Testis (tissue), 2 donors: ENCODE measurements at regions not wholly inside any gene's neighbourhood (a gene's known extent, or its start where the extent isn't known, plus 50 kb on each side); places are given as distances from the start of the nearest gene placed in this dataset.

Experiments used
- DNase-seq: peaks from one replicate; pipeline ENCODE4 v3.0.0-alpha.2; 2019
- H3K27ac ChIP-seq, 2 donors: fragments of 200-600 bp; sonication (generic); one replicate each; pipeline ENCODE4 v1.5.1; 2019
- H3K27me3 ChIP-seq: fragments of 200-600 bp; sonication (generic); one replicate; pipeline ENCODE4 v1.5.1; 2019
- H3K36me3 ChIP-seq: fragments of 200-600 bp; sonication (generic); one replicate; pipeline ENCODE4 v1.5.1; 2017; ENCODE audit warnings: low read depth; ENCODE audit errors: missing control alignments
- H3K4me1 ChIP-seq: fragments of 200-600 bp; sonication (generic); one replicate; pipeline ENCODE4 v1.5.1; 2019
- H3K4me3 ChIP-seq, 2 donors: fragments of 200-600 bp; sonication (generic); one replicate each; pipeline ENCODE4 v1.5.1; 2017 to 2019
- H3K9me3 ChIP-seq: fragments of 200-600 bp; sonication (generic); one replicate; pipeline ENCODE4 v1.5.1; 2017
- POLR2A ChIP-seq: fragments of 450-650 bp; IDR thresholded peaks from one replicate; pipeline ENCODE4 v1.6.1; 2017; ENCODE audit warnings: antibody characterized with exemption, mild to moderate bottlenecking, moderate library complexity
- WGBS, 2 donors: methylation state at CpG; one replicate each; pipeline ENCODE4 v1.1.5; 2018; 5-methylcytosine and 5-hydroxymethylcytosine counted together
- intact Hi-C: fragments of 100-400 bp; cut with DNase I; formaldehyde crosslinking; loops from one replicate; pipeline ENCODE4 v1.15.1; 2023; ENCODE audit warnings: low total_unique reads
- TF ChIP-seq, protein P1 (sequence below), 3 experiments: fragments of 450-650 bp in 2 of 3; fragments of 200-600 bp in 1 of 3; sonication (generic) in 1 of 3; IDR thresholded peaks; one replicate each; pipeline ENCODE4 v1.5.1; 2016 to 2019; ENCODE audit warnings: antibody characterized with exemption in 3 of 3, mild to moderate bottlenecking in 2 of 3, moderate library complexity in 1 of 3

DNA sequence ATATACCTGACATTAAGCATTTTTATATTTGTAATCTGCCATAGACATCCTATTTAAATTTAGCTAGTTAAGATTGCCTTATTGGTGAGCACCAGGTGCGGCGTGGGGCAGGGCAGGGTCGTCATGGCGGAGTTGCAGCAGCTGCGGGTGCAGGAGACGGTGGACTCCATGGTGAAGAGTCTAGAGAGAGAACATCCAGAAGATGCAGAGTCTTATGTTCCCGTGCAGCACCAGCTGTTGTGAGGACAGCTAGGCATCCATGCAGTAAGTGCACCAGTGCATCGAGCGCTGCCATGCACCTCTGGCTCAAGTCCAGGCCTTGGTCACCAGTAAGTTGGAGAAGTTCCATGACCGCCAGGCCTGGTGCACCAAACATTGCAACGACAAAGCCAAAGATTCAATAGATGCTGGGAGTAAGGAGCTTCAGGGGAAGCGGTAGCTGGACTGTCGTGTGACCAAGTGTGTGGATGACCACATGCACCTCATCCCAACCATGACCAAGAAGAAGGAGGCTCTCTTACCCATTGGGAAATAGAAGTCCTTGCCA, 586.2 kb downstream of the CD109 start:
- TF ChIP-seq, protein P1, sequence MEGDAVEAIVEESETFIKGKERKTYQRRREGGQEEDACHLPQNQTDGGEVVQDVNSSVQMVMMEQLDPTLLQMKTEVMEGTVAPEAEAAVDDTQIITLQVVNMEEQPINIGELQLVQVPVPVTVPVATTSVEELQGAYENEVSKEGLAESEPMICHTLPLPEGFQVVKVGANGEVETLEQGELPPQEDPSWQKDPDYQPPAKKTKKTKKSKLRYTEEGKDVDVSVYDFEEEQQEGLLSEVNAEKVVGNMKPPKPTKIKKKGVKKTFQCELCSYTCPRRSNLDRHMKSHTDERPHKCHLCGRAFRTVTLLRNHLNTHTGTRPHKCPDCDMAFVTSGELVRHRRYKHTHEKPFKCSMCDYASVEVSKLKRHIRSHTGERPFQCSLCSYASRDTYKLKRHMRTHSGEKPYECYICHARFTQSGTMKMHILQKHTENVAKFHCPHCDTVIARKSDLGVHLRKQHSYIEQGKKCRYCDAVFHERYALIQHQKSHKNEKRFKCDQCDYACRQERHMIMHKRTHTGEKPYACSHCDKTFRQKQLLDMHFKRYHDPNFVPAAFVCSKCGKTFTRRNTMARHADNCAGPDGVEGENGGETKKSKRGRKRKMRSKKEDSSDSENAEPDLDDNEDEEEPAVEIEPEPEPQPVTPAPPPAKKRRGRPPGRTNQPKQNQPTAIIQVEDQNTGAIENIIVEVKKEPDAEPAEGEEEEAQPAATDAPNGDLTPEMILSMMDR (IDR thresholded peaks at IDR 0.05): no peak
- no peak for TF ChIP-seq POLR2A
- Histone ChIP-seq H3K27ac (no peak overlapping the region), H3K4me1 (no peaks in the 10 kb centered on the region), H3K9me3 (no peaks in the 10 kb centered on the region), H3K36me3 (no peaks in the 10 kb centered on the region), H3K27me3 (no peaks in the 10 kb centered on the region), H3K4me3 (no peak overlapping the region)
- WGBS, 2 donors: 83 to 88% methylated on average over 12 to 13 of the region's 13 CpGs
- intact Hi-C loops: no loop called here
- DNase-seq: no peak

DNA sequence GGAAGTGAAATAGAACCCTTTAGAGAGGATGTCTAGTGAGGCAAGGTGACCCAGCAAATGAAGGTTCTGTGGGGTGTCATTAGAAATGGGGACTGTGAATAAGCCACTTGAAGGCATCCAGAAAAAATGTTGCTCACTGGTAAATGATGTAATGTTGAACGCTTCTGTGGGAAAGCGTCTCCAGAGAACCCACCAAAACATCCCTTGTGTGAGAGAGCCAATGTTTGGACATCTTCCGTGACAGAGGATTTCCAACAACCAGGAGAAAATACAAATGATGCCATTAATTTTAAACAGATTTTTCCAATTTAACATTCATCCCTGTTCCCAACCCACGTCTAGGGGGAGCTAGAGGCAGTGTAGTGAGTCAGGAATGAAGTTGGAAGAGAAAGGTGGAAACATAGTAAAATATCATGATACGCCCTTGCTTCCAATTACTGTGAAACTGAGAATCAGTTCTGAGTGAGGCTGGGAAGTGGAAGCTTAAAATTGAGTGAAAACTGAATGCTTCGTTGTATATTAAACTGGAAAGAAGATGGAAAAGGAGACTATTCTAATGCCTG, 584.2 kb downstream of the CD109 start:
- intact Hi-C loops: no loop called here
- Histone ChIP-seq H3K36me3 (no peaks in the 10 kb centered on the region), H3K4me3 (no peak overlapping the region), H3K4me1 (no peaks in the 10 kb centered on the region), H3K9me3 (no peaks in the 10 kb centered on the region), H3K27me3 (no peaks in the 10 kb centered on the region), H3K27ac (no peak overlapping the region)
- TF ChIP-seq, protein P1 (IDR thresholded peaks at IDR 0.05): no peak
- TF ChIP-seq POLR2A: no peak
- no peak for DNase-seq
- 83 to 84% methylated on average over 6 of the region's 6 CpGs for WGBS, 2 donors

DNA sequence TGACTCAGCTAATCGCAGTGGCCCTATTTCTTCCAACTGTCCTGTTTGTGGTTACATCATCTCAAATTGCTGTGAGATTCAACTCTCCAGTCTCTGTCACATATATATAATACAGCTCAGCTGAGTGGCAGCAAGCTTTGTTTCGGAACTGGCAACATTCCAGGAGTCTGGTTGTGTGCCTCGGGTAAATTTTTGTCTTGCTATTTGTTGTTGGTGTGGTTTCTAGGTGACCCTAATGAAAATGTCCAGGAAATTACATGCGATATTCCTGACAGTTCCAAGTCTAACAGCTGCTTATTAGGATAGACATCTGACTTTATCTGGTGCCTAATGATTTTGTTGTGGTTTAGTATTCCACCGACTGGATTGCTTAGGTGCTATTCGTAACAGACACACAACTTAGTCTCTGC, 581.8 kb downstream of the CD109 start:
- H3K4me3 ChIP-seq: no peak overlapping the region
- no peak for TF ChIP-seq POLR2A
- TF ChIP-seq, protein P1 (IDR thresholded peaks at IDR 0.05): no peak
- WGBS, 2 donors: 65 to 76% methylated on average over 6 of the region's 6 CpGs
- DNase-seq: no peak
- H3K36me3 ChIP-seq: no peaks in the 10 kb centered on the region
- H3K4me1 ChIP-seq: no peaks in the 10 kb centered on the region
- H3K9me3 ChIP-seq: no peaks in the 10 kb centered on the region
- H3K27me3 ChIP-seq: no peaks in the 10 kb centered on the region
- intact Hi-C loops: no loop called here
- H3K27ac ChIP-seq: no peak overlapping the region

DNA sequence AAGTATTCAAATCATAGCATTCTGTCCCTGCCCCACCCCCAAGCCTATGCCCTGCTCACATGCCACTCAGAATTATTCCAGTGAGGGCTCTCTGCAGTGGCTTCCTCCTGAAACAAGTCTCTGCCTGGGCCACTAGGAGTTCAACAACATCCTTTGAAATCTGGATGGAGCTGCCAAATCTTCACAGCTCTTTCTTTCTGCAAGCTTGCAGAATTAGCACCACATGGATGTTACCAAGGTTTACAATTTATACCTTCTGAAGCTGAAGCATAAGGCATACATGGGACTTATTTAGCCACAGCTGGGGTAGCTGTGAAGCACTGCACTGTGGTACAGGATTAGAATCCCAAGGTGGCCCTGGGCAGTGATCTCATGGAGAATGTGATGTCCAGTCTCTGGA, 577.5 kb downstream of the CD109 start:
- Histone ChIP-seq H3K27me3 (no peaks in the 10 kb centered on the region), H3K4me3 (no peak overlapping the region), H3K36me3 (no peaks in the 10 kb centered on the region), H3K9me3 (no peaks in the 10 kb centered on the region), H3K27ac (no peak overlapping the region), H3K4me1 (no peaks in the 10 kb centered on the region)
- TF ChIP-seq, protein P1 (IDR thresholded peaks at IDR 0.05): no peak
- no peak for TF ChIP-seq POLR2A
- intact Hi-C loops: no loop called here
- DNase-seq: no peak

DNA sequence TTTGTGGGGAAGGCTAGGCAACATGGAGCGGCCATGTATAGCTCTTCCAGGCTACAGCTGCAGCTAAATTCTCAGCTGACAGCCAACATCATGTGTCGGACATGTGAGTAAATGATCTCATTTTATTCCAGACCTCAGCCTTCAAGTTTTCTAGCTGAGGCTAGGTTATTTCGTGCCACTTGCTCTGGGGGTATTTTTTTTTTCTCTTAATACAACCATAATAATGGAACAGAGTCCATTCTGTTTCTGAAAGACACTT, 573.5 kb downstream of the CD109 start:
- TF ChIP-seq POLR2A: no peak
- TF ChIP-seq, protein P1 (IDR thresholded peaks at IDR 0.05): no peak
- WGBS, 2 donors: 61 to 81% methylated on average over 3 of the region's 3 CpGs

More for the DNA sequence above, 573.5 kb downstream of the CD109 start:
- H3K27ac ChIP-seq: no peak overlapping the region
- DNase-seq: no peak
- no peaks in the 10 kb centered on the region for H3K9me3 ChIP-seq
- intact Hi-C loops: no loop called here
- no peaks in the 10 kb centered on the region for H3K27me3 ChIP-seq
- no peaks in the 10 kb centered on the region for H3K4me1 ChIP-seq
- no peaks in the 10 kb centered on the region for H3K36me3 ChIP-seq
- no peak overlapping the region for H3K4me3 ChIP-seq
